ENCODE measurements at regions not wholly inside any gene's neighbourhood (a gene's known extent, or its start where the extent isn't known, plus 50 kb on each side); places are given as distances from the start of the nearest gene placed in this dataset.

DNA sequence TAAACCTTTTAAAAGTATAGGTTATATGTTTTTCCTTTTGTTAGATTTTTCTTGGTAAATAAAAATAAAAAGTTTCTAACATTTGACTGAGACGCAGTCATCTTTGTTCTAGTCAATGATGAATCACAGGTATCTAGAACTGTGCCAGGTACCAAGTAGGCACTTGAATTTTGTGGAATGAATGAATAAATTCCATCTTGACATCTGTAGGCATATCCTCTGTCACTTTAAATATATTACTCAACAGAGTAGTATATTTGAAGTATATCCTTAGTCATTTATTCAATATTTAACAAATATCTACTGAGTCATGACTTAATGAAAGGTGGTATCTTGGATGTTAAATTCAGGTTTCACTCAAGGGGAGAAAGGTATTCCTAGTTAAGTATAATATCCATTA, 828.4 kb downstream of the TUSC7 start:
- H2AFZ ChIP-seq (ENCODE audit: low read length): no peak overlapping the region
- H3K4me3 ChIP-seq (ENCODE audit: low read length in 2 of 2): no peak overlapping the region
- DNase-seq (ENCODE audit: low spot score): no peak
- H3K4me2 ChIP-seq (ENCODE audit: insufficient read depth, low read length, poor library complexity, severe bottlenecking): no peak overlapping the region
- H2BK15ac ChIP-seq (ENCODE audit: low read length): no peak overlapping the region
- H3K36me3 ChIP-seq (replicated peaks in 1 of 2; ENCODE audit: control insufficient read depth in 2 of 2, insufficient read depth in 2 of 2, low read length in 2 of 2): no peaks in the 10 kb centered on the region
- no peak overlapping the region for H3K14ac ChIP-seq (ENCODE audit: low read length)
- peaks cover 0 to 3% of the 10 kb centered on the region in 2 donors for H3K9me3 ChIP-seq (replicated peaks in 1 of 2; ENCODE audit: control insufficient read depth in 2 of 2, insufficient read depth in 1 of 2, low read depth in 1 of 2, low read length in 2 of 2)
- no peak overlapping the region for H4K8ac ChIP-seq (ENCODE audit: low read depth, low read length)
- no peaks in the 10 kb centered on the region for H3K4me1 ChIP-seq (ENCODE audit: control insufficient read depth in 2 of 2, insufficient read depth in 1 of 2, low read depth in 1 of 2, low read length in 2 of 2)
- H2BK120ac ChIP-seq (ENCODE audit: low read depth, low read length): no peak overlapping the region
- H3K27ac ChIP-seq (replicated peaks; ENCODE audit: low read length): no peak overlapping the region
- H3K23ac ChIP-seq (ENCODE audit: low read depth, low read length, poor library complexity): no peak overlapping the region
- no peak overlapping the region for H3K18ac ChIP-seq (ENCODE audit: low read length)
- H3K9ac ChIP-seq (ENCODE audit: low read depth, low read length, poor library complexity): no peak overlapping the region
- H2BK5ac ChIP-seq (ENCODE audit: low read length): no peak overlapping the region
- H3K27me3 ChIP-seq (ENCODE audit: control insufficient read depth in 3 of 3, insufficient read depth in 3 of 3, low read depth in 1 of 3, low read length in 3 of 3): no peaks in the 10 kb centered on the region
- no peak overlapping the region for H2AK5ac ChIP-seq (ENCODE audit: low read depth, low read length)
- WGBS, 2 donors (ENCODE audit: extremely low coverage in 2 of 2, insufficient read length in 2 of 2, insufficient replicate concordance in 1 of 2): no CpG with 5 or more reads among the region's 1 CpG
- no peaks in the 10 kb centered on the region for H3K79me1 ChIP-seq (ENCODE audit: low read depth, low read length)
- no peak overlapping the region for H4K91ac ChIP-seq (ENCODE audit: low read depth, low read length, poor library complexity)
- H2BK12ac ChIP-seq (ENCODE audit: low read length): no peak overlapping the region
- no peak overlapping the region for H3K4ac ChIP-seq (ENCODE audit: low read length)

DNA sequence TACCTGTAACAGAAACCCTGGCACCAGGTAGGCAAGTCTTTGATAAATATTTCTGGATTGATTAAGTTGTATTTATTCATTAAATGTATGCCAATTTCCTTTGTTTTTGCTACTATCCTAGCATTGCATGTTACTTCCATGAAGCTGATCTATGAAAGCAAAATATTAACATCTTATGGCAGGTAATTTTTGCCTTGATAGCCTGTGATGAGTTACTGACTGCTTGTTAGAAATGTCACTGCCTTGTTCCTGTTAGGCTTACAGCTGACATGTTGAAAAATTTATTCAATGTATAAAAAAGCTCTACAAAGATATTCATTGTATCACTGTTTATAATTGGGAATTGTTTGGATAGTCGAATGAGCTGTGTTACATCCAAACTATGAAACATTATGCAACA, 830.1 kb downstream of the TUSC7 start:
- H4K8ac ChIP-seq (ENCODE audit: low read depth, low read length): no peak overlapping the region
- H3K4me2 ChIP-seq (ENCODE audit: insufficient read depth, low read length, poor library complexity, severe bottlenecking): no peak overlapping the region
- no peak overlapping the region for H3K4ac ChIP-seq (ENCODE audit: low read length)
- H3K23ac ChIP-seq (ENCODE audit: low read depth, low read length, poor library complexity): no peak overlapping the region
- no peak for DNase-seq (ENCODE audit: low spot score)
- H2BK12ac ChIP-seq (ENCODE audit: low read length): no peak overlapping the region
- H2BK15ac ChIP-seq (ENCODE audit: low read length): no peak overlapping the region
- no peak overlapping the region for H3K4me3 ChIP-seq (ENCODE audit: low read length in 2 of 2)
- no peak overlapping the region for H2AK5ac ChIP-seq (ENCODE audit: low read depth, low read length)
- H2AFZ ChIP-seq (ENCODE audit: low read length): no peak overlapping the region
- no peaks in the 10 kb centered on the region for H3K36me3 ChIP-seq (replicated peaks in 1 of 2; ENCODE audit: control insufficient read depth in 2 of 2, insufficient read depth in 2 of 2, low read length in 2 of 2)
- no peak overlapping the region for H3K27ac ChIP-seq (replicated peaks; ENCODE audit: low read length)
- H3K9me3 ChIP-seq (replicated peaks in 1 of 2; ENCODE audit: control insufficient read depth in 2 of 2, insufficient read depth in 1 of 2, low read depth in 1 of 2, low read length in 2 of 2): peaks cover 0 to 3% of the 10 kb centered on the region in 2 donors
- H3K18ac ChIP-seq (ENCODE audit: low read length): no peak overlapping the region
- no peaks in the 10 kb centered on the region for H3K27me3 ChIP-seq (ENCODE audit: control insufficient read depth in 3 of 3, insufficient read depth in 3 of 3, low read depth in 1 of 3, low read length in 3 of 3)
- no peaks in the 10 kb centered on the region for H3K79me1 ChIP-seq (ENCODE audit: low read depth, low read length)
- no peak overlapping the region for H3K14ac ChIP-seq (ENCODE audit: low read length)
- no CpG with 5 or more reads among the region's 1 CpG for WGBS, 2 donors (ENCODE audit: extremely low coverage in 2 of 2, insufficient read length in 2 of 2, insufficient replicate concordance in 1 of 2)
- no peak overlapping the region for H2BK120ac ChIP-seq (ENCODE audit: low read depth, low read length)
- H3K4me1 ChIP-seq (ENCODE audit: control insufficient read depth in 2 of 2, insufficient read depth in 1 of 2, low read depth in 1 of 2, low read length in 2 of 2): no peaks in the 10 kb centered on the region
- no peak overlapping the region for H2BK5ac ChIP-seq (ENCODE audit: low read length)
- H4K91ac ChIP-seq (ENCODE audit: low read depth, low read length, poor library complexity): no peak overlapping the region
- no peak overlapping the region for H3K9ac ChIP-seq (ENCODE audit: low read depth, low read length, poor library complexity)

DNA sequence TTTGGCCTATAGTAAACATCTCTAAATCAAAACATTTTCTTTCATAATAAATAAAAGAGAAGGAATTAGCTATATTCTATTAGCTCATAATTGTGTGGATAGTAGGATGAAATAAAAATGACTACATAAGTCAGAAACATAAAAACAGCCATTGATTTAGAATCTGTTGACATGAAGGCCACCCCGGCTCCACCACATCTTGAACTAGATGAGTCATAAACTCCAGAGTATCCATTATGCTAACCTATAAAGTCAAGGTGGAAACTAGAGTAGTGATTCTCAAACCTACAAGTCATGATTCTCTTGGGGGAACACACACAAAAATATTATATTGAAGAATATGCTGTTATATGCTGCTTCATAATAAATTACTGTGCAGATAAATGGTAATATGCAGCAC, 831.0 kb downstream of the TUSC7 start:
- no peak overlapping the region for H4K91ac ChIP-seq (ENCODE audit: low read depth, low read length, poor library complexity)
- no peak overlapping the region for H2AK5ac ChIP-seq (ENCODE audit: low read depth, low read length)
- no peak overlapping the region for H3K27ac ChIP-seq (replicated peaks; ENCODE audit: low read length)
- H3K4me2 ChIP-seq (ENCODE audit: insufficient read depth, low read length, poor library complexity, severe bottlenecking): no peak overlapping the region
- H2BK12ac ChIP-seq (ENCODE audit: low read length): no peak overlapping the region
- no peak overlapping the region for H4K8ac ChIP-seq (ENCODE audit: low read depth, low read length)
- no peak for DNase-seq (ENCODE audit: low spot score)
- no CpG with 5 or more reads among the region's 1 CpG for WGBS, 2 donors (ENCODE audit: extremely low coverage in 2 of 2, insufficient read length in 2 of 2, insufficient replicate concordance in 1 of 2)
- H3K79me1 ChIP-seq (ENCODE audit: low read depth, low read length): no peaks in the 10 kb centered on the region
- no peak overlapping the region for H2BK5ac ChIP-seq (ENCODE audit: low read length)
- H3K36me3 ChIP-seq (replicated peaks in 1 of 2; ENCODE audit: control insufficient read depth in 2 of 2, insufficient read depth in 2 of 2, low read length in 2 of 2): no peaks in the 10 kb centered on the region
- H3K4me3 ChIP-seq (ENCODE audit: low read length in 2 of 2): no peak overlapping the region
- H3K4me1 ChIP-seq (ENCODE audit: control insufficient read depth in 2 of 2, insufficient read depth in 1 of 2, low read depth in 1 of 2, low read length in 2 of 2): peaks cover 0 to 1% of the 10 kb centered on the region in 2 donors
- no peak overlapping the region for H3K23ac ChIP-seq (ENCODE audit: low read depth, low read length, poor library complexity)
- no peak overlapping the region for H3K9ac ChIP-seq (ENCODE audit: low read depth, low read length, poor library complexity)
- no peak overlapping the region for H3K4ac ChIP-seq (ENCODE audit: low read length)
- H3K27me3 ChIP-seq (ENCODE audit: control insufficient read depth in 3 of 3, insufficient read depth in 3 of 3, low read depth in 1 of 3, low read length in 3 of 3): no peaks in the 10 kb centered on the region
- no peak overlapping the region for H3K14ac ChIP-seq (ENCODE audit: low read length)
- no peak overlapping the region for H2AFZ ChIP-seq (ENCODE audit: low read length)
- peaks cover 0 to 3% of the 10 kb centered on the region in 2 donors for H3K9me3 ChIP-seq (replicated peaks in 1 of 2; ENCODE audit: control insufficient read depth in 2 of 2, insufficient read depth in 1 of 2, low read depth in 1 of 2, low read length in 2 of 2)
- no peak overlapping the region for H2BK15ac ChIP-seq (ENCODE audit: low read length)
- no peak overlapping the region for H3K18ac ChIP-seq (ENCODE audit: low read length)
- H2BK120ac ChIP-seq (ENCODE audit: low read depth, low read length): no peak overlapping the region

DNA sequence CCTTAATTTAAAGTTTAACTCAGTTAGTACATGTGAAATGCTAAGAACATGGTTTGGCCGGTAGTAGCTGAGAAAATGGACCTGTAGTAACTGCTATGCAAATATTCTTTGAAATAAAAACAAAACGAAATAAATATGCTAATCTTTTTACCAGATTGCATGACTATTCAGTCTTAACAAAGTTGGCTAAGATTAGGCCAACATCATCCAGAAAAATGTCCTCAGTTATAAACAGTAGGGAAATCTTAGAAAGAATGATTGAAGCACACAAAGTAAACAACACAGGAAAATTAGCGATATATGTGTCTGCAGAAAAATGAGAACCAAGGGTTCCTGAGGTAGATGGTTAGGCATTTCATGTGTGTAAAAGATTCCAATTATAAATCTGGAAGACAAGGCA, 832.1 kb downstream of the TUSC7 start:
- no peak for DNase-seq (ENCODE audit: low spot score)
- Histone ChIP-seq H3K18ac (ENCODE audit: low read length) (no peak overlapping the region), H3K27ac (replicated peaks; ENCODE audit: low read length) (no peak overlapping the region), H3K4me3 (ENCODE audit: low read length in 2 of 2) (no peak overlapping the region), H3K9me3 (replicated peaks in 1 of 2; ENCODE audit: control insufficient read depth in 2 of 2, insufficient read depth in 1 of 2, low read depth in 1 of 2, low read length in 2 of 2) (no peaks in the 10 kb centered on the region), H3K36me3 (replicated peaks in 1 of 2; ENCODE audit: control insufficient read depth in 2 of 2, insufficient read depth in 2 of 2, low read length in 2 of 2) (no peaks in the 10 kb centered on the region), H2BK5ac (ENCODE audit: low read length) (no peak overlapping the region), H3K9ac (ENCODE audit: low read depth, low read length, poor library complexity) (no peak overlapping the region), H4K8ac (ENCODE audit: low read depth, low read length) (no peak overlapping the region), H2AFZ (ENCODE audit: low read length) (no peak overlapping the region), H3K27me3 (ENCODE audit: control insufficient read depth in 3 of 3, insufficient read depth in 3 of 3, low read depth in 1 of 3, low read length in 3 of 3) (no peaks in the 10 kb centered on the region), H3K4me2 (ENCODE audit: insufficient read depth, low read length, poor library complexity, severe bottlenecking) (no peak overlapping the region), H2BK15ac (ENCODE audit: low read length) (no peak overlapping the region), H3K4me1 (ENCODE audit: control insufficient read depth in 2 of 2, insufficient read depth in 1 of 2, low read depth in 1 of 2, low read length in 2 of 2) (peaks cover 0 to 1% of the 10 kb centered on the region in 2 donors), H3K23ac (ENCODE audit: low read depth, low read length, poor library complexity) (no peak overlapping the region), H2BK120ac (ENCODE audit: low read depth, low read length) (no peak overlapping the region), H3K4ac (ENCODE audit: low read length) (no peak overlapping the region), H4K91ac (ENCODE audit: low read depth, low read length, poor library complexity) (no peak overlapping the region), H2AK5ac (ENCODE audit: low read depth, low read length) (no peak overlapping the region), H3K14ac (ENCODE audit: low read length) (no peak overlapping the region), H2BK12ac (ENCODE audit: low read length) (no peak overlapping the region), H3K79me1 (ENCODE audit: low read depth, low read length) (no peaks in the 10 kb centered on the region)
- no CpG with 5 or more reads among the region's 3 CpGs for WGBS, 2 donors (ENCODE audit: extremely low coverage in 2 of 2, insufficient read length in 2 of 2, insufficient replicate concordance in 1 of 2)

All from neuronal stem cell (in vitro differentiated cells).